Astrocyte (in vitro differentiated cells and primary cell): ENCODE measurements at regions not wholly inside any gene's neighbourhood (a gene's known extent, or its start where the extent isn't known, plus 50 kb on each side); places are given as distances from the start of the nearest gene placed in this dataset.

ENCODE experiments used
- DNase-seq: peaks from one replicate; pipeline ENCODE4 v3.0.0-alpha.2; 2010; ENCODE audit warnings: low read depth
- FAIRE-seq: peaks from 2 replicates; lab custom pipeline; 2011; peaks lifted over from hg19 to GRCh38; lab: Jason Lieb, UNC
- H2AFZ ChIP-seq: 2 replicates; pipeline ENCODE4 v1.6.0; 2012; ENCODE audit warnings: low read depth, low read length, inconsistent platforms
- H3K27ac ChIP-seq: 2 replicates; pipeline ENCODE4 v1.5.1; 2011; ENCODE audit warnings: low read depth, low read length, inconsistent platforms
- H3K27me3 ChIP-seq: 2 replicates; pipeline ENCODE4 v1.6.0; 2011; ENCODE audit warnings: low read length, inconsistent platforms; ENCODE audit not compliant: insufficient read depth
- H3K36me3 ChIP-seq: 2 replicates; pipeline ENCODE4 v1.5.1; 2011; ENCODE audit warnings: low read length, inconsistent platforms; ENCODE audit not compliant: insufficient read depth
- H3K4me1 ChIP-seq: 2 replicates; pipeline ENCODE4 v1.5.1; 2011; ENCODE audit warnings: low read length, inconsistent platforms; ENCODE audit not compliant: insufficient read depth
- H3K4me2 ChIP-seq: 2 replicates; pipeline ENCODE4 v1.6.0; 2012; ENCODE audit warnings: low read length, inconsistent platforms
- H3K4me3 ChIP-seq: 2 replicates; pipeline ENCODE4 v1.5.1; 2011; ENCODE audit warnings: low read depth, mild to moderate bottlenecking, low read length, inconsistent platforms; ENCODE audit not compliant: insufficient read depth
- H3K79me2 ChIP-seq: 2 replicates; pipeline ENCODE4 v1.6.0; 2012; ENCODE audit warnings: mild to moderate bottlenecking, low read length, inconsistent platforms; ENCODE audit not compliant: insufficient read depth
- H3K9ac ChIP-seq: 2 replicates; pipeline ENCODE4 v1.6.0; 2012; ENCODE audit warnings: mild to moderate bottlenecking, low read length, inconsistent platforms
- H3K9me3 ChIP-seq: 2 replicates; pipeline ENCODE4 v1.5.1; 2012; ENCODE audit warnings: low read depth, mild to moderate bottlenecking, low read length, inconsistent platforms; ENCODE audit not compliant: insufficient read depth
- H4K20me1 ChIP-seq: 2 replicates; pipeline ENCODE4 v1.6.0; 2012; ENCODE audit warnings: low read length, inconsistent platforms; ENCODE audit not compliant: insufficient read depth
- H3K27ac Mint-ChIP-seq: one replicate; pipeline ENCODE4 v1.8.0; 2021; ENCODE audit warnings: mild to moderate bottlenecking, mixed read lengths; ENCODE audit not compliant: unreplicated experiment
- H3K27me3 Mint-ChIP-seq: one replicate; pipeline ENCODE4 v1.8.0; 2021; ENCODE audit warnings: low read depth, mixed read lengths; ENCODE audit not compliant: unreplicated experiment
- H3K36me3 Mint-ChIP-seq: one replicate; pipeline ENCODE4 v1.8.0; 2021; ENCODE audit warnings: low read depth, mixed read lengths; ENCODE audit not compliant: unreplicated experiment
- H3K4me1 Mint-ChIP-seq: one replicate; pipeline ENCODE4 v1.8.0; 2021; ENCODE audit warnings: low read depth, mixed read lengths; ENCODE audit not compliant: unreplicated experiment
- H3K4me3 Mint-ChIP-seq: one replicate; pipeline ENCODE4 v1.8.0; 2021; ENCODE audit warnings: mild to moderate bottlenecking, moderate library complexity, mixed read lengths; ENCODE audit not compliant: unreplicated experiment
- H3K9me3 Mint-ChIP-seq: one replicate; pipeline ENCODE4 v1.8.0; 2021; ENCODE audit warnings: mild to moderate bottlenecking, mixed read lengths; ENCODE audit not compliant: unreplicated experiment
- CTCF ChIP-seq: IDR thresholded peaks from 2 replicates; pipeline ENCODE4 v1.5.1; 2011; ENCODE audit warnings: low read depth, mild to moderate bottlenecking, inconsistent platforms, low read length, moderate library complexity; ENCODE audit not compliant: insufficient read depth
- EZH2 ChIP-seq: IDR thresholded peaks from 2 replicates; pipeline ENCODE4 v1.6.1; 2012; ENCODE audit warnings: mild to moderate bottlenecking, low read length, inconsistent platforms; ENCODE audit not compliant: insufficient read depth

- H3K4me3 ChIP-seq: no peak overlapping the region
- peaks cover 42% of the 10 kb centered on the region for H3K27me3 Mint-ChIP-seq
- H3K4me2 ChIP-seq: no peak overlapping the region
- no peaks in the 10 kb centered on the region for H3K36me3 Mint-ChIP-seq
- H3K9me3 ChIP-seq: no peaks in the 10 kb centered on the region
- H3K36me3 ChIP-seq: no peaks in the 10 kb centered on the region
- H3K4me1 Mint-ChIP-seq: peaks cover 5% of the 10 kb centered on the region
- DNase-seq (no peak), FAIRE-seq (no peak)
- no peaks in the 10 kb centered on the region for H3K79me2 ChIP-seq
- H3K4me1 ChIP-seq: no peaks in the 10 kb centered on the region
- no peak overlapping the region for H3K27ac Mint-ChIP-seq
- no peaks in the 10 kb centered on the region for H4K20me1 ChIP-seq
- TF ChIP-seq EZH2: no peak
- TF ChIP-seq CTCF: no peak
- no peak overlapping the region for H2AFZ ChIP-seq
- peaks cover 1% of the 10 kb centered on the region for H3K9me3 Mint-ChIP-seq
- H3K9ac ChIP-seq: no peak overlapping the region
- H3K27ac ChIP-seq: no peak overlapping the region
- H3K4me3 Mint-ChIP-seq: no peak overlapping the region
- H3K27me3 ChIP-seq: peaks cover 14% of the 10 kb centered on the region
These were observed 353.6 kb downstream of the RRAGC start for GRCh38 chr1:38505944-38506343.

- Histone ChIP-seq H3K4me1 (no peaks in the 10 kb centered on the region), H3K4me2 (no peak overlapping the region), H4K20me1 (no peaks in the 10 kb centered on the region), H3K4me3 (no peak overlapping the region), H3K27me3 (peaks cover 11% of the 10 kb centered on the region), H3K79me2 (no peaks in the 10 kb centered on the region), H2AFZ (no peak overlapping the region), H3K36me3 (no peaks in the 10 kb centered on the region), H3K9me3 (no peaks in the 10 kb centered on the region), H3K27ac (no peak overlapping the region), H3K9ac (no peak overlapping the region)
- DNase-seq (no peak), FAIRE-seq (no peak)
- Mint-ChIP-seq H3K4me3 (no peak overlapping the region), H3K27ac (no peak overlapping the region), H3K9me3 (no peaks in the 10 kb centered on the region), H3K4me1 (no peaks in the 10 kb centered on the region), H3K27me3 (peaks cover 47% of the 10 kb centered on the region), H3K36me3 (no peaks in the 10 kb centered on the region)
- no peak for TF ChIP-seq EZH2
- peak; percentile 15 for TF ChIP-seq CTCF
These were observed 356.8 kb downstream of the RRAGC start for GRCh38 chr1:38502758-38503157.

DNA sequence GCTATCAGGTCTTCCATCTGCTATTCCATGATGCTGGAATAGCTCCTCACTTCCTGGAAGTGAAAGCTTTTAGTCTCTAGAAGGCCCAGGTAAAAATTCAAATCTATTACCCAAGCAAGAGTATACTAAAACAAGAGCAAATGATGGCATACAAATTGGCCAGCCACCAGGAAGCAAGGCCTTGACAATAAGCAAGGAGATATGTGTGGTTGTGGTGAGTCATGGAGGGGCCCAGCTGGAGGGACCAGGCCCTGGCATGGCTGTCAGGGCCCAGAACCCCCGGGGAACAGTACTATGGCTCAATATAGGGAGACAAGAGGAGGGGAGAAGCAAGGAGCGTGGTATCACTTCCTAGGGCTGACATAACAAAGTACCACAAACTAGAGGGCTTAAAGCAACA, 358.7 kb downstream of the RRAGC start:
- Mint-ChIP-seq H3K4me1 (no peaks in the 10 kb centered on the region), H3K27ac (no peak overlapping the region), H3K4me3 (no peak overlapping the region), H3K27me3 (peaks cover 47% of the 10 kb centered on the region), H3K36me3 (no peaks in the 10 kb centered on the region), H3K9me3 (no peaks in the 10 kb centered on the region)
- H2AFZ ChIP-seq: no peak overlapping the region
- no peak overlapping the region for H3K27ac ChIP-seq
- H3K4me2 ChIP-seq: no peak overlapping the region
- TF ChIP-seq EZH2 (no peak), CTCF (no peak)
- no peaks in the 10 kb centered on the region for H3K36me3 ChIP-seq
- no peaks in the 10 kb centered on the region for H3K9me3 ChIP-seq
- H3K9ac ChIP-seq: no peak overlapping the region
- no peaks in the 10 kb centered on the region for H3K4me1 ChIP-seq
- H4K20me1 ChIP-seq: no peaks in the 10 kb centered on the region
- DNase-seq: no peak
- H3K4me3 ChIP-seq: no peak overlapping the region
- peaks cover 11% of the 10 kb centered on the region for H3K27me3 ChIP-seq
- H3K79me2 ChIP-seq: no peaks in the 10 kb centered on the region
- FAIRE-seq: no peak
